NCI-H774 (cell line): ENCODE measurements at regions not wholly inside any gene's neighbourhood (a gene's known extent, or its start where the extent isn't known, plus 50 kb on each side); places are given as distances from the start of the nearest gene placed in this dataset.
"Not testable (repeated sequence)": the region's sequence is repeated elsewhere in the genome, so short reads cannot be mapped to it uniquely, and the experiment has no call there.

Experiments used
- DNase-seq: peaks from one replicate; lab custom pipeline; 2025; lab: John Stamatoyannopoulos, UW

DNA sequence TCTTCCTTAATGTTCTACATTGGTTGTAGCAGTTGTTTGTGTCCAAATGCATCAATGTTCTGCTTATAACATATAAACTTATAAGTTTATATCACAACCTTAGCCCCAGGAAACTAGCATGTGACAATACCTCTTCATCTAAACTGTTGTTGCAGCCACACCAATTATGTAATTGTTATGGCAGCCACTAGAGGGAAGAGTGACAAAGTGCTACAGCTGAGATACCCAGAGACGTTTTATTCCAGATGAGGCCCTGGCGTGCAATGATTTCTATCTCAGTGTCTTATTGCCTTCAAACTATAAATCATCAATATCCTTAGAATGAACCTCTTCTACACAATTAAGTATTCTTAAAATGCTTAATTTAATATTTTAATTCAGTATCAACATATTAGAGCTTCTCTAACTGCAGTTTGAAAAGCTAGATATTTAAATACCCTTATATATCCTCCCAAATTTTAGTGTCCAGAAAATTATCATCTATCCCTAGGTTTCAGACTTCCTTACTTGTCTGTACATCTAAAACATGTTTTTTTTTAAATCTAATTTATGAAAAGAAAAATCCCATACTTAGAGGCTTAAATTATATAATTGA lies 171.6 kb downstream of the PCDH10 start:
- no peak for DNase-seq

DNA sequence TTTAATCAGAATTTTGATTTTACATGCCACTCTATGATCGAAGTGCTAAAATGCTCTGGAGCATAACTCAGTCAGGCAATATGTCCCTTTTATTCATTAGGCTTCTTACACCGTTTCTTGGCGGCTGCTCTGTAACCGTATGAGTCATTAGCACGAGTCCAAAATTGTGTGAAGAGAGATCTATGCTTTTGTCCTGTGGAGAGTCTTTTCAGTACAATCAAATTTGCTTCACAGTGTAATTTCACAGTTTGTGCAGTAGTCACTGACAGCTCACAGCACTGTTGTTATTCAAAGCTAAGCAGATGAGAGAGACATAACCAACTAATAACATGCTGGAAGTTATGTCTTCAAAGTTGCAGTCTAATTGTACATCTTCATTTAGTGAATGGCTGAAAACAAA lies 167.8 kb downstream of the PCDH10 start:
- no peak for DNase-seq

DNA sequence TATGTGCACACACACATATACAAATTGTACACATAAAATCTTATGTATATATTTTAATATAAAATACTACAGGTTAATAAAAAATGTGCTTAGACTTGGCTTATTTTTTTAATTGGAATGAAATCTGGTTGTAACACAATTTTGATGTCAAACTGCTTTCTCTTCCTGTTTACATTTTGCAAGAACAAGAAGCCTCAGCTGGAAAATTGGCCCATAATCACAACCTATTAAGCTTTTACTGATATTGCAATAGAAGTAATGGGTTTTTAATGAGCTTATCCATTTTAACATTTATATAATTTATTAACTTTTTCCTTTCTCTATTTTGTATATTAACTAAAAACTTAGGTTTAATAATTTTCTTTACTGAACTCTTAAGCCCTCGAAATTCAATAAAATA lies 165.9 kb downstream of the PCDH10 start:
- DNase-seq = no peak

DNA sequence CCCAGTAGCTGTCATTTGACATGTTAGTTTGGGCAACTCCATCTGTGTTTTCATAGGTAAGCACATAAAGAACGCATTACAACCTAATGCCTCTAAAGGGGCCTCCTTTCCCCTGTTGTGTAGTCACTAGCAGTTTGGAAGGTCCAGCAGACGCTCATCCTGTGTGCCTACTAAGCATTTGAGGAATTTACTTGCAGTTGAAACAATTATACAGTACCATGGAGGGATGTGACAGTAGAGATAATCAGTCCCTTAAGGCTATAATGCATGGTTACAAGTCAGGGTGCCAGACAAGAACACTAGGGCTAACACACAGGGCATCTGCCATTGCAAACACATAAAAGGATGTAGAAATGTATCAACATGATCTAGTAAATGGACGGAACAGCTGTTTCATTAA lies 138.3 kb downstream of the PCDH10 start:
- no peak for DNase-seq

DNA sequence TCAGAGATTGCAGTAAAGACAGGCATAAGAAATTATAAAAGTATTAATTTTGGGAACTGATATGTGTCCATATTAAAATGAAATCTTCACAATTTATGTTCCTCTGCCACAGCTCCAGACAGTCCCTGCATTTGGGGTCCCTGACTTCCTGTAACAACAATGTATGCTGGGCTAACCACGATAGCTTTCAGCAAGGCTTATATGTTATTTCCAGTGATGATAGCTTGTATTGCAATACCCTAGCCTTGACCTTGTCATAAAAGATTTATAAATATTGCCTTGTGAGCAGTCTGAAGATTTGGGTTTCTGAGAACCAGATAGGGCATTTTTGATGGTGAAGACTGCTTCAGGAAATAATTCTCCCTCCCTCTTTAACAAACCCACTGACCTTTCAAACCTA lies 129.5 kb downstream of the PCDH10 start:
- DNase-seq = no peak

DNA sequence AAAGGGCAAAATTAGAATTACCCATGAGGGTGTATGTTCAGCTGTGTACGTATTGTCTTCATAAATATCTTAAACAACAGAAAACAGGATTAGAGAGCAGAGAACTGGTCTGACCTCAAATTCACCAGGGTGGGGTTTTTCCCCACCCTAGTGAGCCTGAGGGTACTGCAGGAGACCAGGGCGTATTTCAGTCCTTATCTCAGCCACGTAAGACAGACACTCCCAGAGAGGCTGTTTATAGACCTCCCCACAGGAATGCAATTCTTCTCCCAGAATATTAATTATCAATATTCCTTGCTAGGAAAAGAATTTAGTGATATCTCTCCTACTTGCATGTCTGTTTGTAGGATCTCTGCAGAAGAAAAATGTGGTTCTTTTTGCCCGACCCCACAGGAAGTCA lies 128.8 kb downstream of the PCDH10 start:
- not testable (repeated sequence) for DNase-seq

DNA sequence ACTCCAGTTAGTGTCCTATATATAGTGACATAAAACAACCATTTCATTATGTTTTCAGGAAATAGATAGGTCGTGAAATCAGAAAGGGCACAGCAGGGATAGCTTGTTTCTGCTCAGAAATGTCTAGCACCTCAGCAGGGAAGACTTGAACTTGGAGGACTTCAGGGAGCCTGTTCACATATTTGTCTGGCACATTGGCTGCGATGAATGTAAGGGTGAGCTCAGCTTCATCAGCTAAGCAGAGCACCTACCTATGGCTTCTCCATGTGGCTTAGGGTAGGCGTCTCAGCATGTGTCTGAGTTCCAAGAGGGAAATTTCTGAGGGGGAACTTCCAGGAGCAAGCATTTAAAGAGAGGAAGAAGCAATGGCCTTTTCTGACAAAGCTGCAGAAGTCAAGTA lies 126.2 kb downstream of the PCDH10 start:
- DNase-seq = no peak

DNA sequence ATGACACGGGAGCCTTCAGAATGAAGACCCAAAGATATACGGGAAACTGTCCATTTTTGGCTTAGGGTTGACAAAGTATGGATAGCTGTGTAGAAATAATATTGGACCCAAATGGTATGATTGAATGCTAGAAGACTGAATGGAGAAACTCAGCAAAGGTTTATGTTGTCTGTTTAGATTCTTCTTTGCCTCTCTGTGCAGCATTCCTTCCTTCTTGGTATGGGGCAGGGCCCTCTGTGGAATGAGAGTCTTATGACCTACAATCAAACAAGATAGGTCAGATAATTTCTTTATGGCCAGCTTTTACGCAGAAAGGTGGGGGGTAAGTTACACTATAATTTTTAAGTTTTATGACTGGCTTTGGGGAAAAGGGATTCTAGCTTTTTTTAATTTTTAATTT lies 124.3 kb downstream of the PCDH10 start:
- no peak for DNase-seq

DNA sequence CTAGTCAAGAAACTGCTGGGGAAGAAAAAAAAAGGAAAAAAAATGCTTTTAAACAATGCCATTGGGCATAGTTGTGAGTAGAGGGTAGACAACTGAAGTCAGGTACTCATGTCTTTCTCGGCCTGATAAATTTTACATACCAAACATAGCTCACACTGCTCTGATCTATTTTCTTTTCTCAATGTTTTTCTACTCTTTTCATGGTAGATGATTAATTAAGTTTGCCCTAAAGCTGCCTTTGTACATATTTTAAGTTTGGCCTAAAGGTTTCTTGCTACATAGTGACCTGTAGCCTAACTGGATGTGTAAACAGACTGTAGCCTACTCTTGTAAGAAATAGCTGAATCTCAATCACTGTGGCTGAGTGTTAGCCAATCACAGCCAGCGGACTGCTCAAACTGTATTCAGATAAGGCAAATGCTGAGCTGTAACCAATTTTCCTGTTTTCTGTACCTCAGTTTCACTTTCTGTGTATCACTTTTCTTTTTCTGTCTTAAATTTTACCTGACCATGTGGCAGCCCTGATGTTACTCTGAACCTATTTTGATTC lies 121.0 kb downstream of the PCDH10 start:
- DNase-seq = no peak

DNA sequence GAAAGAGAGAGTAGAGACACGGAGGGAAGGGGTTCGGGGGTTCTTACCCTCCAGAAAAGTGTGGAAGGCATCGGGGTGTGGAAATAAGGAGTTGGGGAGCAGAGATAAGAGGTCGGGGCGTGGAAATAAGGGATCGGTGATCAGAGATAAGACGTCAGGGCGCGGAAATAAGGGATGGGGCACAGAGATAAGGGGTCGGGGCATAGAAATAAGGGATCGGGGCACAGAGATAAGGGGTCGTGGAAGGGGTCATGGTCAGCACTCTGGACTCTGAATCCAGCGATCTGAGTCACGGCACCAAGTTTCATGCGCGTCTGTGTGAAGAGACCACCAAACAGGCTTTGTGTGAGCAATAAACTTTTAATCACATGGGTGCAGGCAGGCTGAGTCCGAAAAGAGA lies 119.1 kb downstream of the PCDH10 start:
- DNase-seq = no peak

DNA sequence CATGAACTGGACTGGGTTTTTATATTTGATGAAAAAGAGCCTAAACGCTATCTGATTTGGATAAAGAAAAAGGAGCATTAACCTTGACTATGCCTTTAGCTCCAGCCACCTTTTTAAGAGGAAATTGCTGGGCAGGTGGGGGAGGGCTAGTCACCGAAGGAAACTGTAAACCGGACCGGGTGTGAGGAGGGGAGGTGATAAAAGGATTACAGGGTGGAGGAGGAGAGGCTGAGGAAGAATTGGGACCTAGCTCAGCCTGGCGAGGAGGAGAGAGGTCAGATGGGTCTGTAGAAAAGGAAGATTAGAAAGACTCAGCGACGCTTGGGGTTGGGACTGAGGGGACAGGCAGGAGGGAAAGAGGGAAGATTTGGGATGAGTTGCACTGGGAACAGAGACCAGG lies 118.4 kb downstream of the PCDH10 start:
- DNase-seq = not testable (repeated sequence)

DNA sequence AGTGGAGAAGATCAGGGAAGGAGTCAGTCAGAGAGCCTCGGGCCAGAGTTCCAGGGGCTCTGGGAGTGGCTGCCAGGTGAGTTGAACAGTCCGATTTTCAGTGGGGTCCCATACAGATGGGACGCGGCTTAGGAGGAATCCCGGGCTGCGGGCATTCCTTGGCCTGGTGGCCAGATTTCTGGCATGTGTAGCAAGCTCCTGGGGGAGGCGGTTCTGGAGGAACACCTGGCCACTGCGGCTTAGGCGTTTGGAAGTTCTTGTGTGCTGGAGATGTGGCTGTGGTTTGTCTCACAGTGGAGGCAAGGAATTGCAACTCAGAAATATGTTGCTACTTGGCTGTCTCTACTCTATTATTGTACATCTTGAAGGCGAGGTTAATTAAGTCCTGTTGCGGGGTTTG lies 117.9 kb downstream of the PCDH10 start:
- DNase-seq = not testable (repeated sequence)

DNA sequence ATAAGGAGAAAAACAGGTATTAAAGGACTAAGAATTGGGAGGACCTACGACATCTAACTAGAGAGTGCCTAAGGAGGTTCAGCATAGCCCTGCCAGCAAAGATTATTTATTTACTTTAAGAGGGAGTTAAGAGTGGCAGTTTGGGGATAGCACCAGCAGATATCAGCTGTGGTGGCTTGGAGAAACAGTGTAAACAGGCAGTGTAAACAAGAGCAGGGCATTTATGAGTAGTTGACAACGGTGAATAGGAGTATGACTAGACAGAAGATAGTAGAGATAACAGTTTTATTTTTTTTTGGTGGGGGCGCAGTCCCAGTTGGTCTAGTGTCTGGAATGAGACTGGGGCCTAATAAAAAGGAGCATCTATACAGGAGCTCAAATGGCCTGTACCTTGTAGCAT lies 115.2 kb downstream of the PCDH10 start:
- DNase-seq = not testable (repeated sequence)

DNA sequence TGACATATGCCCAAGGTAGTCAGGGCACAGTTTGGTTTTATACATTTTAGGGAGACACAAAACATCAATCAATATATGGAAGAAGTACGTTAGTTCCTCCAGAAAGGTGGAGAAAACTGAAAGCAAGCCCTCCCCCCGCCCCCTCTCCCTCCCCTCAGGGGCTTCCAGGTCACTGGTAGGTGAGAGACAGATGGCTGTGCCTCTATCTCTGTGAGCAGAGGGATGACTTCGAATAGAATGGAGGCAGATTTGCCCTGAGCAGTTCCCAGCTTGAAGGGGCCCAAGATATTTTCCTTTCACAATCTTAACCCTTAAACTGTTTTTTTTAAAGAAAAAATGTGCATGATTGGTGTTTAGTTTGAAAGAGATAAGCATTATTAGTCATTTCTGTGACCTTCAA lies 114.0 kb downstream of the PCDH10 start:
- no peak for DNase-seq

DNA sequence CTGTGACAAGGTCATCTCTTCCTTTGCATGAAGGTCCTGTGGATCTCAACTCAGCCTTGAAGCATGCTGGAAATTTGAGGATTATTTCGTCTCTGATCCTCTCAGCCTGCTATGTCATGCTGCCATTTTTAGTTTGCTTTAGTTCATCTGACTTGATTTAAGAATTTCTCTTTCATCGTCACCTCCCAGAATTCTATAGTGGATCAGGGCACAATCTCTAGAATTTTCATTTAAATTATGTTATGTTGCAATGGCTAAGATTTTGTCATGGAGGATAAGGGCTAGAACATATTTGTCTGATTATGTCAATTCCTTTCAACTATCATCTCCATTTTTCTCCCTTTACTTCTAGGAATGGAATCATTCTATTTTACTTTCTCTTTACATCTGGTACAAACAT lies 98.8 kb downstream of the PCDH10 start:
- no peak for DNase-seq

DNA sequence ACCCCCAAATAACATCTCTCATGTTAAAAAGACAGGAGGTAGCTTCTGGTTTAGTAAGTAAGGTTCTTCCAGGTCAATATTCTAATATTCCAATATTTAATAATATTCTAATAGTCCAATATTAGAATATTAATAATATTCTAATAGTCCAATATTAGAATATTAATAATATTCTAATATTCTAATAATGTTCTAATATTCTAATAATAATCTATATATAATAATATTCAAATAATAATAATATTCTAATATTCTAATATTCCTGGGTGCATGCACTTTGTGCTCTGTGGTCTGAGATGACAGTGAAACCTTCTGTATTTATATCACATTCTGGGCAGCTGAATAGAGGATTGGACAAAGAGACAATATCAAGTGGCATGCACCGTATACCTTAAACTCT lies 96.1 kb downstream of the PCDH10 start:
- no peak for DNase-seq
